Small intestine (tissue), 7 donors: ENCODE measurements at regions not wholly inside any gene's neighbourhood (a gene's known extent, or its start where the extent isn't known, plus 50 kb on each side); places are given as distances from the start of the nearest gene placed in this dataset.
A peak's percentile ranks its signal among the peaks of the same experiment; 100 is the strongest.

ENCODE experiments used
- DNase-seq, 2 donors: peaks; one replicate each; pipeline versions ENCODE4 v3.0.0 to v3.0.0-alpha.2; 2013
- FAIRE-seq: peaks from 2 replicates; lab custom pipeline; 2012; peaks lifted over from hg19 to GRCh38; lab: Jason Lieb, UNC
- H3K27ac ChIP-seq, 3 donors: one replicate each; pipeline ENCODE4 v1.5.1; 2013; ENCODE audit warnings: low read length in 2 of 3, mild to moderate bottlenecking in 2 of 3, control low read depth in 1 of 3, inconsistent platforms in 1 of 3, low read depth in 1 of 3, moderate library complexity in 1 of 3
- H3K27me3 ChIP-seq, 3 donors: one replicate each; pipeline ENCODE4 v1.6.1; 2013; ENCODE audit warnings: low read length in 3 of 3, inconsistent platforms in 1 of 3; ENCODE audit not compliant: control insufficient read depth in 3 of 3, insufficient read depth in 3 of 3
- H3K36me3 ChIP-seq, 3 donors: one replicate each; pipeline ENCODE4 v1.6.1; 2013; ENCODE audit warnings: low read length in 3 of 3, inconsistent platforms in 1 of 3, low read depth in 1 of 3, mild to moderate bottlenecking in 1 of 3, moderate library complexity in 1 of 3; ENCODE audit not compliant: control insufficient read depth in 3 of 3, insufficient read depth in 2 of 3
- H3K4me1 ChIP-seq, 3 donors: one replicate each; pipeline ENCODE4 v1.6.1; 2013; ENCODE audit warnings: low read length in 2 of 3, inconsistent platforms in 1 of 3, low read depth in 1 of 3, mild to moderate bottlenecking in 1 of 3, moderate library complexity in 1 of 3; ENCODE audit not compliant: control insufficient read depth in 3 of 3, insufficient read depth in 2 of 3
- H3K4me3 ChIP-seq, 3 donors: one replicate each; pipeline ENCODE4 v1.5.1; 2013; ENCODE audit warnings: low read length in 3 of 3, control low read depth in 1 of 3, inconsistent platforms in 1 of 3, low read depth in 1 of 3, mild to moderate bottlenecking in 1 of 3, moderate library complexity in 1 of 3
- H3K9me3 ChIP-seq, 2 donors: one replicate each; pipeline ENCODE4 v1.6.1; 2013; ENCODE audit warnings: low read depth in 1 of 2, low read length in 1 of 2; ENCODE audit not compliant: control insufficient read depth in 2 of 2, insufficient read depth in 1 of 2
- WGBS, 3 donors: extraction: QIAGEN DNeasy Blood & Tissue Kit; methylation state at CpG; one replicate each; pipeline ENCODE4 v1.1.7; 2013; 5-methylcytosine and 5-hydroxymethylcytosine counted together
- donor health status: healthy with polysubstance abuse.
- donor health status: control.
- donor health status: control.
- donor health status: Bipolar disorder and iron deficiency.
- donor health status: healthy.

GRCh38 chr2:65724752-65725151 is 292.4 kb upstream of the SPRED2 start:
- no peaks in the 10 kb centered on the region for H3K36me3 ChIP-seq
- H3K27ac ChIP-seq = no peak overlapping the region
- 71 to 92% (median 75%) methylated on average over 4 of the region's 4 CpGs for WGBS, 3 donors
- H3K4me3 ChIP-seq = no peak overlapping the region
- no peak for FAIRE-seq
- no peaks in the 10 kb centered on the region for H3K4me1 ChIP-seq
- H3K9me3 ChIP-seq = no peaks in the 10 kb centered on the region
- peaks cover 0 to 2% (median 2%) of the 10 kb centered on the region in 3 donors for H3K27me3 ChIP-seq
- DNase-seq = no peak

DNA sequence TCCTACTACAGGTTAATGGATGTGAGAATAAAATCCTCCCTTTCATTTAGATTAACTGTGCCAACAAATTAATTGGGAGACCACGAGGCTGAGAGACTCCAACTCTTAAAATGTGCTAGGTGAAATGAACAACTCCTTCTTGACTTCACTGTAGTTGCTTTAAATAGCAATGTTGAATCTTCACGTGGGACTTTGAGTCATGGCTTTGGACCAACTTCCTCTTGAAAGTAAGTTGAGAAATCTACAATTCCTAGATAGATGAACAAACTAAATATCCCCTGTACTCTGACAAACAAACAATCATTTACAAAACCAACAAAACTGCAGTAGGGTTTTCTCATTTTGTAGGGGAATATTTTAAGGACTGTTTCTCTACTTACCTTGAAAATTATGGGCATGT is 291.9 kb upstream of the SPRED2 start:
- FAIRE-seq = no peak
- H3K27me3 ChIP-seq = peaks cover 0 to 2% (median 2%) of the 10 kb centered on the region in 3 donors

GRCh38 chr2:65722028-65722778 is 289.8 kb upstream of the SPRED2 start:
- no peaks in the 10 kb centered on the region for H3K9me3 ChIP-seq
- H3K36me3 ChIP-seq = no peaks in the 10 kb centered on the region
- no peak for FAIRE-seq
- no peak overlapping the region for H3K27ac ChIP-seq
- peak in 1 of 2 donors; percentile 25 for DNase-seq
- 36 to 56% (median 40%) methylated on average over 5 of the region's 5 CpGs for WGBS, 3 donors
- H3K4me1 ChIP-seq = no peaks in the 10 kb centered on the region
- no peak overlapping the region for H3K4me3 ChIP-seq
- peaks cover 0 to 2% (median 2%) of the 10 kb centered on the region in 3 donors for H3K27me3 ChIP-seq

More for the DNA sequence above, 291.9 kb upstream of the SPRED2 start:
- Histone ChIP-seq H3K36me3 (no peaks in the 10 kb centered on the region), H3K4me3 (no peak overlapping the region), H3K27ac (no peak overlapping the region), H3K9me3 (no peaks in the 10 kb centered on the region), H3K4me1 (no peaks in the 10 kb centered on the region)
- DNase-seq = no peak
- WGBS, 3 donors = 24 to 47% (median 27%) methylated on average over 2 of the region's 2 CpGs

DNA sequence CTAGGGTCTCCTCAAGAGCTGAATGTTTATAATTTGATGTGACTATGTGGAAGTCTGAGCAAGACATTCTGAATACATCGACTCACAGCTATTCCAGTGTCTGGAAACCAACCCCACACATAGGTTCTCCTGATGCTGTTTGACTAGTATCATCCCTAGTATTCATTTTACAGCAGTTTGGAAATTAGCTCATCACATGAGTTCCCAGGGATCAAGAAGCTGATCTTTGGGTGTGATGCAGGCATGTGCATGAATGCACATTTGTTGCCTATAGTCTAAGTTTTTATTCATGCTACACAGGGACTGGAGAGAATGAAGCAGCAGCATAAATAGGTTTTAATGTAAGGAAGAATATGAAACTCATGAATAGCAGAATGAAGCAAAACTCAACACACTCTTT is 284.3 kb upstream of the SPRED2 start:
- DNase-seq (no peak), FAIRE-seq (no peak)
- Histone ChIP-seq H3K9me3 (no peaks in the 10 kb centered on the region), H3K4me3 (no peak overlapping the region), H3K36me3 (no peaks in the 10 kb centered on the region), H3K27ac (no peak overlapping the region), H3K4me1 (peaks cover 0 to 3% (median 0%) of the 10 kb centered on the region in 3 donors), H3K27me3 (peaks cover 0 to 3% (median 2%) of the 10 kb centered on the region in 3 donors)
- WGBS, 3 donors = 61 to 69% (median 62%) methylated on average over 1 of the region's 1 CpG

DNA sequence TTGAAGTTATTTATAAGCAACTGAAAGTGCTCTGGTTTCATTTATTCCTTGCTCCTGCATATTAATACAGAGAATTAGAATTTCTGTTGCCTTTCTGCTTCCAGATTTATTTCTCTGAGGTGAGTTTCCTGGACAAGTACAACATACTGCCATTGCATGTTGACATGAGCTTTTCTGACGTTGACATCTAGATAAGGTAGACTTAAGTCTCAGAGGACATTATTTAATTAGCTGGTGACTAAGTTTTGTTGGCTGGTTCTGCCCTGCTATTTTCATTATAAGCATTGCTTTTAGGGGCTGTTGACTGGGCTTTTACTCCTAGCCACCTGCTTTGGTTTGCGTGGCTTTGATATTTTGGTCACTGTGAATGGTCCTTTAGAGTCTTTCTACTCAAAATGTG is 282.9 kb upstream of the SPRED2 start:
- no peaks in the 10 kb centered on the region for H3K9me3 ChIP-seq
- FAIRE-seq (no peak), DNase-seq (no peak)
- H3K4me3 ChIP-seq = no peak overlapping the region
- H3K4me1 ChIP-seq = peaks cover 0 to 3% (median 0%) of the 10 kb centered on the region in 3 donors
- H3K27ac ChIP-seq = no peak overlapping the region
- H3K36me3 ChIP-seq = no peaks in the 10 kb centered on the region
- 33 to 61% (median 48%) methylated on average over 2 of the region's 2 CpGs for WGBS, 3 donors
- H3K27me3 ChIP-seq = peaks cover 0 to 3% (median 0%) of the 10 kb centered on the region in 3 donors

DNA sequence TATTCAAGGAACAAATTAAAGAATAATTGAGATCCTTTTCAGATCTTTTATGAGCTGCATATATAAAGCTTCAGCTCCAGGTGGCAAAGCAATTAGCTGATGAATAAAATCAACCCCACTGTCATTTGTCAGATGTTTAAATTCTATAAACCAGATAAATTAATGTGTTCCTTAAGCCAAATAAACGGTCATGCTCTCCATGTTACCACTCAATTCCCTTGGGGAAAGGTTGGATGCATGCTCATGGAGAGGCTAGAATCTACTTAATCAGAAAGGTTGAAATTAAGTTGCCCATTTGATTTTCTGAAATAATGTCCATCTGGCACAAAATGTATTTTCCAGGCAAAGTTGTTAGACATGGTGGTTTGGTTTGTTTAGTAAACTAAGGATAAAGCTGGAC is 282.5 kb upstream of the SPRED2 start:
- DNase-seq (no peak), FAIRE-seq (no peak)
- Histone ChIP-seq H3K27ac (no peak overlapping the region), H3K9me3 (no peaks in the 10 kb centered on the region), H3K4me3 (no peak overlapping the region), H3K36me3 (no peaks in the 10 kb centered on the region), H3K27me3 (peaks cover 0 to 3% (median 0%) of the 10 kb centered on the region in 3 donors), H3K4me1 (peaks cover 0 to 3% (median 0%) of the 10 kb centered on the region in 3 donors)
- WGBS, 3 donors = 42 to 64% (median 46%) methylated on average over 1 of the region's 1 CpG

DNA sequence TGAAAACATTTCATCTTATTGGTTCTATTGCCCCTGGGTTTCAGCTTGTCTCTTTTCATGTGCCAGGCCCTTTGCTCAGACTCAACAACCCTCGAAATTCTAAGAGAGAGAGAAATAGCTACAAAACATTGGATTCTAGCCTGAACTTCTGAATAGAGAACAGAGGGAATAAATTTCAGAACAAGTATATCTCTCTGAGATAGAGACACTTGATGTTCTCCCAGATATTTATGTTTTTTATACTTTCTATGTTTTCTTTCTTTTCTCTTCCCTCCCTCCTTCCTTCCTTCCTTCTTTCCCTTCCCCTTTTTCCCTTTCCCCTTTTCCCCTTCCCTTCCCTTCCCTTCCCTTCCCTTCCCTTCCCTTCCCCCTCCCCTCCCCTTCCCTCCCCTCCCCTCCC is 279.5 kb upstream of the SPRED2 start:
- WGBS, 3 donors = 22 to 50% (median 34%) methylated on average over 1 of the region's 1 CpG
- Histone ChIP-seq H3K9me3 (no peaks in the 10 kb centered on the region), H3K36me3 (no peaks in the 10 kb centered on the region), H3K4me3 (no peak overlapping the region), H3K27ac (no peak overlapping the region), H3K27me3 (peaks cover 0 to 3% (median 0%) of the 10 kb centered on the region in 3 donors), H3K4me1 (peaks cover 0 to 3% (median 0%) of the 10 kb centered on the region in 3 donors)
- FAIRE-seq (no peak), DNase-seq (no peak)

DNA sequence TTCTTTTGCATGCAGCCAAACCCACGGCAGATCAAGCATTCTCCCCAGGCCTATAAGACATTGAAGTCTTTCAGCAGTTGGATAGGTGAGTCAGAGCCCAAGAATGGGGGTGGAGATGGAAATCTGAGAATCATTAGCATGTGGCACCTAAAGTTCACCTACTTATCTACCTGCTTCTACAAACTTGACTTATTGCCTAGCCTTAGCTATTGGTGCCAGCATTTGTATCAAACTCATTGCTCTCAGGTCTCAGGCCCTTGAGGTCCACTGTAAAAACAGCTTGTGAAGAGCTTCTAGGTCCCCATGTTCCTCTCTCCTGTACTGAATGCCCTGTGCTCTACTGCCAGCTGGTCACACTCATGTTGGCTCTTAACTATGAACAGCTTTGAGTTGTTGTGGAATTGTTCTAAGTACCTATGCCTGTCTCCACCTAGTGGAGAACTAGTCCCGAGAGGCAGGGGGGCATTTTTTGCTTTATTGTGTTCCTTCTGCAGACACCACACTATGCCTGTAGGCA is 278.4 kb upstream of the SPRED2 start:
- 44 to 55% (median 50%) methylated on average over 2 of the region's 2 CpGs for WGBS, 3 donors
- Histone ChIP-seq H3K9me3 (no peaks in the 10 kb centered on the region), H3K4me1 (peaks cover 0 to 3% (median 0%) of the 10 kb centered on the region in 3 donors), H3K27me3 (no peaks in the 10 kb centered on the region), H3K4me3 (no peak overlapping the region), H3K27ac (no peak overlapping the region), H3K36me3 (no peaks in the 10 kb centered on the region)
- FAIRE-seq (no peak), DNase-seq (no peak)
